HepG2 (cell line): ENCODE measurements at regions not wholly inside any gene's neighbourhood (a gene's known extent, or its start where the extent isn't known, plus 50 kb on each side); places are given as distances from the start of the nearest gene placed in this dataset.
A peak's percentile ranks its signal among the peaks of the same experiment; 100 is the strongest.

Source experiments
- MYPOP ChIP-seq: sonication (generic); formaldehyde crosslinking; IDR thresholded peaks from 2 replicates; pipeline ENCODE4 v1.8.1; 2023; ENCODE audit warnings: mild to moderate bottlenecking, moderate library complexity, missing genetic modification reagents
- PAXIP1 ChIP-seq: sonication (generic); formaldehyde crosslinking; conservative IDR thresholded peaks from 2 replicates; pipeline ENCODE4 v1.4.0; 2020; ENCODE audit warnings: mild to moderate bottlenecking, missing genetic modification reagents, moderate library complexity
- PBX3 ChIP-seq: sonication (generic); formaldehyde crosslinking; IDR thresholded peaks from 2 replicates; pipeline ENCODE4 v1.8.1; 2023; ENCODE audit warnings: missing genetic modification reagents, inconsistent platforms, borderline replicate concordance
- POLR2A ChIP-seq, 2 experiments: IDR thresholded peaks; 2 replicates each; pipeline ENCODE4 v1.6.1; 2011; ENCODE audit warnings: low read depth in 2 of 2, low read length in 2 of 2, mild to moderate bottlenecking in 1 of 2, moderate library complexity in 1 of 2; ENCODE audit not compliant: insufficient read depth in 1 of 2
- TRAFD1 ChIP-seq: sonication (generic); formaldehyde crosslinking; IDR thresholded peaks from 2 replicates; pipeline ENCODE4 v1.5.1; 2020; ENCODE audit warnings: missing genetic modification reagents, mild to moderate bottlenecking, borderline replicate concordance
- YEATS4 ChIP-seq: sonication (generic); formaldehyde crosslinking; IDR thresholded peaks from 2 replicates; pipeline ENCODE4 v1.4.0; 2020; ENCODE audit warnings: missing genetic modification reagents, borderline replicate concordance
- ZBTB7A ChIP-seq: sonication (generic); formaldehyde crosslinking; IDR thresholded peaks from 2 replicates; pipeline ENCODE4 v1.8.0; 2022; ENCODE audit warnings: mild to moderate bottlenecking, missing genetic modification reagents
- ZMAT5 ChIP-seq: sonication (generic); formaldehyde crosslinking; IDR thresholded peaks from 2 replicates; pipeline ENCODE4 v1.5.0; 2020; ENCODE audit warnings: mild to moderate bottlenecking, low read depth, missing genetic modification reagents, borderline replicate concordance
- ZNF280D ChIP-seq: sonication (generic); formaldehyde crosslinking; IDR thresholded peaks from 2 replicates; pipeline ENCODE4 v1.5.1; 2020; ENCODE audit warnings: mild to moderate bottlenecking, missing genetic modification reagents
- ZNF414 ChIP-seq: sonication (generic); formaldehyde crosslinking; IDR thresholded peaks from 2 replicates; pipeline ENCODE4 v1.5.0; 2020; ENCODE audit warnings: missing genetic modification reagents
- ZNF546 ChIP-seq: sonication (generic); formaldehyde crosslinking; conservative IDR thresholded peaks from 2 replicates; pipeline ENCODE4 v1.8.1; 2023; ENCODE audit warnings: mild to moderate bottlenecking, missing genetic modification reagents
- ZNF784 ChIP-seq: sonication (generic); formaldehyde crosslinking; IDR thresholded peaks from 2 replicates; pipeline ENCODE4 v1.5.1; 2020; ENCODE audit warnings: missing genetic modification reagents, mild to moderate bottlenecking, borderline replicate concordance

- peak; percentile 52; the same call in 1 of the 2 replicates for TF ChIP-seq ZNF280D
- TF ChIP-seq MYPOP (CRISPR knock-in tag): peak; percentile 55; the same call in 1 of the 2 replicates
- TF ChIP-seq ZBTB7A (CRISPR knock-in tag): 0 out of 2 replicates have a peak, but pooled peaks have one; percentile 22
- no peak for TF ChIP-seq ZNF546 (CRISPR knock-in tag)
- TF ChIP-seq ZMAT5 (CRISPR knock-in tag): no peak
- no peak; the same call in 1 of the 2 replicates for TF ChIP-seq ZNF784 (CRISPR knock-in tag)
- TF ChIP-seq ZNF414 (CRISPR knock-in tag): no peak
- TF ChIP-seq POLR2A (IDR thresholded peaks at IDR 0.05; ENCODE audit: insufficient read depth in 1 of 2, low read depth in 2 of 2, low read length in 2 of 2): peak; percentile 80 to 84; a peak in 2 of 4 replicates
- 0 out of 2 replicates have a peak, but pooled peaks have one; percentile 20 for TF ChIP-seq TRAFD1 (CRISPR knock-in tag)
- TF ChIP-seq PBX3 (CRISPR knock-in tag): no peak
- peak; percentile 33 for TF ChIP-seq PAXIP1 (CRISPR knock-in tag)
- no peak; the same call in 1 of the 2 replicates for TF ChIP-seq YEATS4 (CRISPR knock-in tag)
Measured at GRCh38 chr6:26216886-26217713, 129.9 kb downstream of the HFE start (continued).
